GM20431 (cell line): ENCODE measurements at regions not wholly inside any gene's neighbourhood (a gene's known extent, or its start where the extent isn't known, plus 50 kb on each side); places are given as distances from the start of the nearest gene placed in this dataset.

ENCODE experiments used
- in situ Hi-C: fragments of 300-500 bp; cut with MseI, MboI; formaldehyde crosslinking; loops from one replicate; pipeline ENCODE4 v1.15.0; 2020; ENCODE audit warnings: low sequenced_read_pairs; ENCODE audit not compliant: unreplicated experiment

DNA sequence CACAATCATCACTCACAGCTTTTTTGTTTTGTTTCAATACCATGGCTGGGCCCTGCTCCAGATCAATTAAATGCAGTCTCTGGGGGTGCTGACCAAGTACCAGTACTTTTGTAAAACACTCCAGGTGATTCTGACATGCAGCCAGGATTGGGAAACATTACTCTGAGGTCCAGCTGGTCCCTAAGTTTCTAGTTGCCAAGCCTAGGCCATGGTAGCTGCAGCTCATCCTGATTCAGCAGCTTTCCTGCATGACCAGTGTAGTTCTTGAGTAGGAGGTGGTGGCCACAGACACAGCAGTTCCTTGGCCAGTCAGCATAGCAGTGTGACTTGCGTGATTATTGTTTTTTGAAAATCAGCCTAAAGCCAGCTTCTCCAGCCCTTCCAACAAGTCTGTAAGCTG, 859.1 kb downstream of the DIAPH3 start:
- in situ Hi-C loops: loop anchor here (25.0 kb wide), 1 partner anchor 1667 kb away; the partner anchor contains the start of gene PCDH17

DNA sequence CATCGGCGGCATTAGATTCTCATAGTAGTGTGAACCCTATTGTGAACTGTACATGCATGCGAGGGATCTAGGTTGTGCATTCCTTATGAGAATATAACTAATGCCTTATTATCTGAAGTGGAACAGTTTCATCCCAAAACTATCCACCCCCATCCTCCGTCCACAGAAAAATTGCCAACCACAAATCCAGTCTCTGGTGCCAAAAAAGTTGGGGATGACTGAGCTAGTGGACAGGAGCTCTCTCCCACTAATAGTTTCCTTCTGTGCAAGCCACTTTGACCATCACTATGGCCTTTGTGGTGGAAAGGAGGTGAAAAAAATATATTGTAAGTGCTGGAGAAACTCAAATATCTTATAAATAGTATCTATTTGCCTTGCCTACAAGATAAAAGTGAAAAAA, 857.8 kb downstream of the DIAPH3 start:
- in situ Hi-C loops: loop anchor here (25.0 kb wide), 1 partner anchor 1669 kb away; the partner anchor contains the start of gene PCDH17

DNA sequence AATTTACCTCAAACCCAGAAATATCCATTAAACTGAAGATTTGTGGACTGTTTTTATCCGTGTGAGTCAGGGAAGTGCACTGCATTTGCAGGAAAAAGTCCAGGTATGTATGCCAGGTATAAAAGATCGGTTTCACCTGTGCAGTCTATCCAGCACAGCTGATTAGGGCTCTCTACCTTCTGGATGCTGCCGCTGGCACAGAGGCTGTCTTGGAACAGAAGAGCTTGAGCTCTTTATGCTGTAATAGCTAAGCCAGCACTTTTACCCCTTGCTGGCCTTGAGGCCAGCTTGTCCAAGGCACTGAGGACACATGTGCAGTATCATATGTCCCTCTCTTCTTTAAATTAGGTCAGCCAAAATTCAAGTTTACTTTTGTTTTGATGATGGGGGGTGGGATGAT, 851.0 kb downstream of the DIAPH3 start:
- in situ Hi-C loops: loop anchor here (25.0 kb wide), 1 partner anchor 1675 kb away; the partner anchor contains the start of gene PCDH17

DNA sequence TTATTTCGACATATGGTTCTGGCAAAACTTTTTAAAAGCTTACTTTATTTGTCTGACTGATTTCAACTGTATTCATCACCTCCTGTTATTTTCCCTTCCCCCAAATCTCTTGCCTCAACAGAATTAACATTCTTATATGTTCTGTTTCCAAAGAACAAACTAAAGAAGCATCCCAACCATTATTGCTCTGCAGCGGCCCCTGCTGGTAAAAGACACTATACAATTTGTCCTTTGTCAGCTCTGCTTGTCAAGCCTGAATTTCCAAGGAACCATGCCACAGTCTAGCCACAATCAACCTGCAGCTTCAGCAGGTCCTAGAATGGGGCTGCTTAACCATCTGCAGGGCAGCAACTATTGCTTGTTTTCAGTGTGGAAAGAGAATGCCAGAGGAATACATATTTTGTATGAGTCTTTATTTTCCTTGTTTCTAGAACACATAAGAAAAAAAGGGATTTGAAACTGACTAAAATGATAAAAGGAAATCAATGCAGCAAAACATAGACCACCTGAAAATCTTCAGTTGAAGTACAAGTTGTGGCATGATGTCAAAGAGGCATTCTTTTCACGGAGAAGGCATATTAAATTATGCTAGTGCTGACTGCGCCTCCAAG, 845.3 kb downstream of the DIAPH3 start:
- in situ Hi-C loops: loop anchor here (25.0 kb wide), 1 partner anchor 1681 kb away; the partner anchor contains the start of gene PCDH17

DNA sequence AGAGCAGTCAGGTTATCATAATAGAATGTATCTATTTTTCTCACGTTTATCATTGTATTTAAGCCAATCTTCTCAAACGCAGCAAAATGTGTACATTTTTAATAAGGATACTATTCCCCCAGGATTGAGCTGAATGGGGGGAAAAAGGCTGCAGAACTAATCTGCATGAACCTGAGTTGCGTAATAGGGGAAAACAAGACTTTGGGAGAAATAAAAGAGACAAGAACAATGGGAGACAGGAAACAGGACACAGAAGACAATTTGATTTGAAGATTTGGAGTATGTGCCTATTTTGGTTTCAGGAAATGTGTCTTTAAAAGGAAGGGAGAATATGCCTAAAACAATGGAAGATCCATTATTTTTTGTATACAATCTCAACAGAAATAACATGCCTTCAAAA, 844.5 kb downstream of the DIAPH3 start:
- in situ Hi-C loops: loop anchor here (25.0 kb wide), 1 partner anchor 1682 kb away; the partner anchor contains the start of gene PCDH17

DNA sequence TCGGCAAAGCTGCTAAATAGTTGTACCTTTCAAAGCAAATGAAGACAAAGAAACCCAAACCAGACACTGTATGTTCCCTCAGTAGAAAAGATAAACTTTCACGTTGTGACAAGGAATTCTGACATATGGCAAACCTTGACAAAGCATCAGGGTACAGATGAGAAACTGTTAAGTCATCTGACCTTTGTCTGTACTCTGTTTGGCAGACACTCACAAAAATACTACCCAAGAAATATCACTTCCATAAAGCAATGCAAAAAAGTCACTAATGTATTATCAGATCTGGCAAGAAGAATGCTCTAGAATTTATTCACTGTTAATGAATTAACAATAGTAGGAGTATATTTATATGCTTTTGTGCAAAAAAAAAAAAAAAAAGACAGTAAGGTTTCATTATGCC, 843.7 kb downstream of the DIAPH3 start:
- in situ Hi-C loops: loop anchor here (25.0 kb wide), 1 partner anchor 1683 kb away; the partner anchor contains the start of gene PCDH17

DNA sequence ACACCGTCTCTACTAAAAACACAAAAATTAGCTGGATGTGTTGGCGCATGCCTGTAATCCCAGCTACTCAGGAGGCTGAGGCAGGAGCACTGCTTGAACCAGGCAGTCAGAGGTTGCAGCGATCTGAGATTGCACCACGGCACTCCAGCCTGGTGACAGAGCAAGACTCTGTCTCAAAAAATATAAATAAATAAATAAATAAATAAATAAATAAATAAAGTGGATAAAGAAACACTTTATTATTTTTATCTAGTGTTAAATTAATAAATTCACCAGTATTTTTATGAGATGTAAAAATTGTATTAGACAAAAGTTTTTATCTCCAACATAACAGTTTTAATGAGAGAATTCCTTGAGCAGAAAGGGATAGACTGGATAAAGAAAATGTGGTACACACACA, 839.3 kb downstream of the DIAPH3 start:
- in situ Hi-C loops: loop anchor here (25.0 kb wide), 1 partner anchor 1687 kb away; the partner anchor contains the start of gene PCDH17

DNA sequence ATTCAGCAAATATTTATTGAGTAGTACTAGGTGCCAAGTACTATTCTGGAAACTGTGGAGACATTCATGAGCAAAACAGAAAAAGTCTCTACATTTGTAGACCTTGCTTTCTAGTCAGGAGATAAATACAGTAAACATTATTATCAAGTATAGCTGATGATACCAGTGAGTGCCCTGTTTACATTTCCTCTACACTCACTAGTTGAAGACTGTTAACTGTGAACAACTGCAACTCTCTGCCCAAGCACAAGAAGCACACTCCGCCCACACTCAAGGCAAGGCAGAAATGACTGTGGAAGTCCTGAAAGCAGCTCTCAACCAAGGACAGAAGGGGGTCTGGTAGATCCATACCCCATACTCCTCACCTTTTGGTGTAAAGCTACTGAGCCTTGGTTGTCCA, 837.0 kb downstream of the DIAPH3 start:
- in situ Hi-C loops: no loop called here

DNA sequence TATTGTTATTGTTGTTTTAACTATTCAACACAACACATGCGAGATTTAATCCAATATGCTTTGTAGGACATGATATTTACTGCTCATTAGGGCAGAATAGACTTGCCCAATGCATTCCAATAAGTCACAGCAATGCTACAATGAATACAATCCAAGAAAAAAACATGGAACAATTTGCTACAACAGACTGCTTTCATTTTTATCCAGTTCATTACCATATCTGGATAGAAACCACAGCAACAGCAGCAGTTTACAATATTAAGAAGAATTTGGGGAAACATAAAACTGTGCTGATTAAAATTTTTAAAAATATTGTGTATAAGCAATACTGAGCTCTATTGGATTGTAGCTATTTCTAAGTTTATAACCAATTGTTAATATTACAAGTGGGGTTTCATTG, 833.0 kb downstream of the DIAPH3 start:
- in situ Hi-C loops: no loop called here

DNA sequence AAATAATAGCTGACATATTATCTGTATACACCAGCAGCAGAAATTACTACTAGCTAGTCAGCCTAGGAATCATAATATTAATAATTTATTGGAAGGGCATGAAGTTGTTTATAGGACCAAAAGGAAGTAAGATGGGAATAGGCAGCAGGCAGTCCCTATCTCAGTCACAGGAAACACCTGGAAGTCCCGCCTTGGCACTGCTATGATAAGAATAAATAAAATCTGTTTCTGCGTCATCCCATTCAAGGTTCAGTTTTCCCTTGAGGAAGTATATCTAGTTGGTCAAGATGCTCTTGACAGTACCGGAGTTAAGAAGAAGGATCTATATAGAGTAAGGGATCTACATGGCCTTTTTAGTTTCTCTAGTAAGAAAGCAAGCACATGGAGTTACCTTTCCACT, 830.8 kb downstream of the DIAPH3 start:
- in situ Hi-C loops: no loop called here

DNA sequence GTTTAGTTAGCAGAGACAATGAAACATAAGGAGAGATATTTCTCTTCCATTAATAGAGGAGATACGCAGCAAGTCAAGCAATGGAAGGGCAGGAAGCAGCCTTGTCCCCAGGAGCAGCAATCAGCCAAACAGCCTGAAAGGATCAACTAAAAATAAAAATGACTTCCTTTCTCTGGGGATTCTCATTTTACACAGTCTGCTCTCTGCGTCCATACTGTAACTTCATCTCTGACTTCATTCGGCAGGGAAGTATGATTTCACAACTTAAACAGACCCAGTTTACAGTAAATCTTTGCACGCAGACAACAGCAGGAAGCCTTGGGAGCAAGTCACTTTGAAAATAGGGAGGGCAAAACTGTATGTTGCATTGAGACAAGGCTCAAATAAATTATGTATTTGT, 826.7 kb downstream of the DIAPH3 start:
- in situ Hi-C loops: no loop called here

DNA sequence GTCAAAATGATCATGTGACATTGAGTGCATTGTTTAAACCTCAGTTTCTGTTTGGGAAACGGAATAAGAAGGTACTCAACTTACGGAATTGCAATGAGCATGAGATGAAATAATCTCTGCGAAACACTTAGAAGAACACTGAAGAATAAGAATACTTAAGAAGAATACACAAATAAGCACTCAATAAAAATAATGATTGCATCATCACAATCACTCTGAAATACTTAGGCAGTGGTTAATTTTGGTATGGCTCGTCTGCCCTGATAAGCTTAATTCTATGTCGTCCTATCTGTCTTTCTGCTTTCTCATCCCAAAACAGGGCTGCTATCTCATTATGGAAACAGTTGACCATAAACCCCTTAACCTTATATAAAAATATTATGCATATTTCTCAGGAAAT, 823.6 kb downstream of the DIAPH3 start:
- in situ Hi-C loops: no loop called here

DNA sequence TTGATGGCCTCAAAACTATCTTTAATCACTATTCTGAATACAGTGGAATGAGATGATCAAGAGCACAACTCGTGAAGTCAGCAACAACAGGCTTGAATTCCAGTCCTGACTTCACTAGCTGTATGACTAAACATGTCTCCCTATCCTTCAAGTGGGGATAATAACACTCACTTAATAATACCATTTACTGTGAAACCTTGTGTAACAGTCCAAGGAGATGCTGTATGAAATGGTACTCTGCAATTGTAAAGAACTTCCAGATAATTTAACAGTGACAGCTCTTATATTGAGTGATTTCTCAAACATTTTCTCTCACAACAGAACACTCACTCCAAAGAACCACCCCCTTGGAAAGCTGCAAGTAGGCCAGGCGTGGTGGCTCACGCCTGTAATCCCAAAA, 823.1 kb downstream of the DIAPH3 start:
- in situ Hi-C loops: no loop called here

DNA sequence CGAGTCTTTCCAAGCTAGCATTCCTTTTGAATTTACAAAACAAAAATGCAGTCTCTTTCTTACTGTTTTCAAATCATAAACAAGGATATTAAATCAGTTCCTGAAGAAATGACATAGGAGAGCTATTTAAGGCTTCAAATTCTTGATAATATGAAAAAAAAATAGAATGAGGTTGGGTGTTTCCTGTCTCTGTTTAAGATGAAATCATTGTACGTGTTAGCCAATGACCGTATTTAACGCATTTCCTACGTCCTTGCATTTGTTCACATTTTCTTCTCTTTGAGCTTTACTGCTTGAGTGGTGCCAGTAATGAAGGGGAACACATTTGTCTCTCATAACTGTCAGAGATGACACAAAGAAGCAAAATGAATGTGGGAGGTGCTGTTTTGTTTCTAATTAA, 821.3 kb downstream of the DIAPH3 start:
- in situ Hi-C loops: no loop called here

DNA sequence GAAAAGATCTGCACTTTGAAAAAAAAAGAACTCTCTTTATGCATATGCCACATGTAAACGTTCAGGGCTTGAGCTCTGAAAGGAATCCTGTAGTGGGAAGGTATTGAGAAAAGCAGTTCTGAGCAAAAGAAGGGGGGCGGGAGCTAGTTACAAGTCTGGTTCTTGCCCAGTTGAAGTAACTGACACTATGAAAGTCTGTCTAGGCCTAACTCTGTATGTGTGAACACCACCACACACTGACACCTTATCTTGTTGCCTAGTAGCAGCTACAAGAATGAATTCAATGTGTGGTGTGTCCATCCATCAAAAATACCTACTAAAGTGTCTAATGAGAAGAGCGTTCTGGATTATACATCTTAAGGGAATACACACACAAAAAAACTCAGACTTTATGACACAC, 820.6 kb downstream of the DIAPH3 start:
- in situ Hi-C loops: no loop called here

DNA sequence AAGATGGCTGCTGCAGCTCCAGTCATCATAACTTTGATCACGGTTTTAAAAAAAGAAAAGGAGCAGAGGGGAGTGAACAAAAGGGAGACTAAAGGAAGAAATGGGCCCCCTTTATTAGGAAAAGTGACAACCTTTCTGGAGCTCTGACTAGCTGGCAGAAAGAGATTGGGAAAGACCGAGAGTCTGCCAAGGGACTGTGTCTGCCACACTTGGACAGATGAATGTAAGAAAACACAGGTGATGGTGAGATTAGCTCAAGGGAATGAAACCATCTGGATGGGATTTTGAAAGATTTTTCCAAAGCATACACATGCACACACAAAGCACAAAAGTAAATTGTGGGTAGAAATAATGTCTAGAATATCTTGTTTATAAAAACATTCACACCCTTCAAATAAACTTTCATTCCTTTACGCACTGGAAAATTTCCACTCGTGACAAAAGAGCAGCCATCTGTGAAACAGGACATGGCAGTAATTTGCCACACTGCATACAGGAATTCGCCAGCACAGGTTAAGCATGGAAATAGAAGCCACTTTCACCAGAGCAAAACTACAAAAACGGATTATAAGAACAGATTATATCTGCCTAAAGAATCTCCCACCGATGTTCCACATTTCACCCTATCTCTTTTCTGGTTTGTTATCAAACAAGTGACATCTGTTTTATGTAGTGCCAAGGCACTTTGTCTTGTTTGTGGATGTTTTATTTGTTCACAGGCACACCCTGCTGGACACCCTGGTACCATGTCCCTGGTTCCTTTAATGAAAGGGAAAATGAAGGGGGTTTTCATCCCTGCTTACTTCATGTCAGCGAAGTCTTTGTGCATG, 819.5 kb downstream of the DIAPH3 start:
- in situ Hi-C loops: no loop called here

DNA sequence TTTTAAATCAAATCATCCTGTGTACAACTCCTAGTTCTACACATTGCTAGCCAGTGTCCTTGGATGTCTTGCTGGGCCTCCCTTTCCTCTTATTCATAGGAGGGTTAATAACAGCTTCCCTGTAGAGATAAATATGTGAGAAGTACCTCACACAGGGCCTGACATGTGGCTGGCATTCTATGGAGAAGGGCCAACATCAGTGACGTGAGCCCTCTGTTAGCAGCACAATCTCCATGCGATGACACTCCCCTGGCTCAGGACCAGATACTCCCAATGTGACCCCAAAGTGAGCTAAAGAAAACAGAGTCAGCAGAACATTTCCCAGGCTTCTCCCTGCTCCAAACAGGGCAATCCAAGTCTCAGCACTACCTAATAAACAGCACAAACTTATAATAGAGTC, 818.4 kb downstream of the DIAPH3 start:
- in situ Hi-C loops: no loop called here

DNA sequence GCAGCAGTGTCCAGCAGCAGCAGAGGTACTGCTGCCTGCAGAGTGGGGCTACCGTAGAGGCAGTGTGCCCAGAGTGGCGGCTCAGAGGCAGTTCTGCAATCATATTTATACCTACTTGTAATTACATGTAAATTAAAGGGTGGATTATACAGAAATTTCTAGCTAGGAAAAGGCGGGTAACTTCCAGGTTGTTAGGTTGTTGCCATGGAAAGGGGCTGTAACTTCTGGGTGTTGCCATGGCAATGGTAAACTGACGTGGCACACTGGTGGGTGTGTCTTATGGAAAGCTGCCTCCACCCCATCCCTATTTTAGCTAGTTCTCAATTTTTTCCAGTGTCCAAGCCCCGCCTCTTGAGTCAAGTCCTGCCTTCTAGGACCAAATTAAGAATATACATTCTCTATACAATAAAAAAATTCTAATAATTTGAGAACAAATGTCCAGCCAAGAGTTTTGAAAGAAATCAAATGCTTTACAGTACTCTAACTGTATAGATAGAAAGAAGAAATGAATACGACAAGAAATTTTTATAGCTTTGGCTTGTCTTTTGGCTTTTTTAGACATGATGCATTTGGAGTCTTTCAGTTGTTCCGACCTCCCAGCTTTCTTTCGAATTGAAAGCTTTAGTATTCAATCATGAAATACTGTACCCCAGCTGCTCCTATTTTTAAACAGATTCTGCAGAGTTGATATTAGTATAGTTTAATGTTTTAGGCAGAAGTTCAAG, 816.6 kb downstream of the DIAPH3 start:
- in situ Hi-C loops: no loop called here

DNA sequence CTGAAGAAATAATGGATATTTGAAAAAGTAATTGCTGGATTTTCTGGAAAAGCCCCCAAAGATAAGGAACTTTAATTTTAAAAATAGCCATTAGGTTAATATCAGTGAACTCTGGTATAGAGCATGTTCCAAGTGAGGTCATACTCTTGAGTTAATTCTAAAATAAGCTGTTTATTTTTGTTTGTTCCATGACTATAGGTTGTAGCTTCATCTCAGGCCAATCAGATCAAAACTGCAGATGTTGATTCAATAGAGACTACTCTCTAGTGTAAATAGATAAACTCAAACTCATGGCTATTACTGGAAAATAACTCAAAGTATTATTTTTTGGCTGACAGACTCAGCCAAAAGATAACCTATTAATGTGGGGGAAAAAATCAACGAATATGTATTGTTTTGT, 815.1 kb downstream of the DIAPH3 start:
- in situ Hi-C loops: no loop called here

DNA sequence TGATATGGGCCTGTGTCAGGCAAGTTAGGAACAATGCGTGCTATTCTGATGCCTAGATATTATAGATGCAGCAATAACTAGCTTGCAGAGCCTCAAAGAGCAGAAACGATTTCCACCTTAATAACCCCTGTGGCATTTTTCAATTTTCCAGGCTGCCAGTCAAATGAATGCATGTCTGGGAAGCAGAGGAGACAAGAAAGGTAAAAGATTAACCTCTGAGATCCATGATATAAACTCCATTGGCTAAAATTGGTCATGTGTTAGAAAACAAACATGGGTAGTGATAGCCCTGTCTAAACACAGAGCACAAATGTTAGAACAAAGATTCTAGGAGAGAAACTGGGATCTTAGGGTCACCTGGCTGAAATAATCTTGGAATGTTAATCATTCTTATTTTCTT, 811.1 kb downstream of the DIAPH3 start:
- in situ Hi-C loops: no loop called here
